ENCODE measurements at regions not wholly inside any gene's neighbourhood (a gene's known extent, or its start where the extent isn't known, plus 50 kb on each side); places are given as distances from the start of the nearest gene placed in this dataset.

GRCh38 chr12:111028830-111029229 lies 108.5 kb upstream of the MYL2 start:
- POLR2A ChIA-PET = no interaction called here
- no peak for FAIRE-seq
- ATAC-seq = no peak
- H3K4me2 ChIP-seq (ENCODE audit: control insufficient read depth, insufficient read depth) = no peak overlapping the region
- in situ Hi-C loops (cut with MboI) = no loop called here
- H3K4me1 ChIP-seq (ENCODE audit: control insufficient read depth, insufficient read depth, low read length) = no peaks in the 10 kb centered on the region
- RAD21 ChIA-PET (ENCODE audit: unreplicated experiment) = interaction anchor here (1.4 kb wide), 1 partner anchor 133 kb away, joined by 3 read pairs; no protein-coding TSS in a partner anchor
- TF ChIP-seq FOXM1 (IDR thresholded peaks at IDR 0.05; ENCODE audit: low read depth, low read length) = no peak
- no peak for TF ChIP-seq EGR1 (IDR thresholded peaks at IDR 0.05; ENCODE audit: borderline replicate concordance in 1 of 2, low read depth in 2 of 2, low read length in 2 of 2)
- TF ChIP-seq SPI1 (IDR thresholded peaks at IDR 0.05; ENCODE audit: borderline replicate concordance, insufficient read depth, low read depth, low read length) = no peak
- H3K9ac ChIP-seq (ENCODE audit: control insufficient read depth, insufficient read depth, low read length) = no peak overlapping the region
- H2AFZ ChIP-seq (ENCODE audit: control insufficient read depth, low read depth, low read length) = no peak overlapping the region
- no peaks in the 10 kb centered on the region for H3K36me3 ChIP-seq (ENCODE audit: control insufficient read depth in 2 of 2, insufficient read depth in 2 of 2, low read length in 1 of 2)
- SMC1A ChIA-PET (ENCODE audit: uncharacterized antibody, unreplicated experiment) = no interaction called here
- no peak for DNase-seq (ENCODE audit: low read depth, low spot score)
- no peak overlapping the region for H3K27ac ChIP-seq (ENCODE audit: control insufficient read depth, insufficient read depth)
- no peak overlapping the region for H3K4me3 ChIP-seq
- no peaks in the 10 kb centered on the region for H3K9me3 ChIP-seq (replicated peaks; ENCODE audit: control insufficient read depth, insufficient read depth, low read length)
- no peaks in the 10 kb centered on the region for H3K79me2 ChIP-seq (ENCODE audit: control insufficient read depth, insufficient read depth, low read length)
- intact Hi-C loops (cut with micrococcal nuclease; ENCODE audit: unreplicated experiment) = loop anchor here (10.0 kb wide), 1 partner anchor 146 kb away; no protein-coding TSS in a partner anchor
- H3K27me3 ChIP-seq (replicated peaks in 1 of 2; ENCODE audit: control insufficient read depth in 2 of 2, insufficient read depth in 2 of 2, low read length in 1 of 2) = peaks cover 1 to 8% of the 10 kb centered on the region in 2 experiments; a peak in 2 of 4 replicates
- H4K20me1 ChIP-seq (ENCODE audit: control insufficient read depth, insufficient read depth) = no peaks in the 10 kb centered on the region
- WGBS (ENCODE audit: insufficient coverage, insufficient replicate concordance, low lambda C conversion rate, missing lambda C conversion rate) = 42% methylated on average over 2 of the region's 2 CpGs
- CTCF ChIA-PET = no interaction called here
- no TSS peak for BruUV-seq (replicated peaks)

- no peak overlapping the region for H3K4me2 ChIP-seq (ENCODE audit: control insufficient read depth, insufficient read depth)
- ATAC-seq (no peak), DNase-seq (ENCODE audit: low read depth, low spot score) (no peak), FAIRE-seq (no peak)
- no TSS peak for BruUV-seq (replicated peaks)
- CTCF ChIA-PET = interaction anchor here (0.8 to 1.7 kb wide), 4 partner anchors 76 to 273 kb away, joined by 3 to 4 read pairs (median 3); no protein-coding TSS in a partner anchor
- no peaks in the 10 kb centered on the region for H3K4me1 ChIP-seq (ENCODE audit: control insufficient read depth, insufficient read depth, low read length)
- SMC1A ChIA-PET (ENCODE audit: uncharacterized antibody, unreplicated experiment) = interaction anchor here (0.5 to 1.4 kb wide), 3 partner anchors 66 to 272 kb away, joined by 3 to 4 read pairs (median 3); no protein-coding TSS in a partner anchor
- TF ChIP-seq PAX5 (IDR thresholded peaks at IDR 0.05; ENCODE audit: borderline replicate concordance, low read depth, low read length) (no peak), STAT1 (conservative IDR thresholded peaks at IDR 0.05) (no peak), ZNF24 (IDR thresholded peaks at IDR 0.05) (no peak), MEF2A (IDR thresholded peaks at IDR 0.05; ENCODE audit: insufficient read depth, low read depth, low read length) (no peak), NKRF (conservative IDR thresholded peaks at IDR 0.05) (no peak), TAF1 (IDR thresholded peaks at IDR 0.05; ENCODE audit: borderline replicate concordance, low read depth, low read length) (no peak), KDM1A (IDR thresholded peaks at IDR 0.05; ENCODE audit: borderline replicate concordance) (no peak), ATF2 (IDR thresholded peaks at IDR 0.05; ENCODE audit: low read length) (no peak)
- 0% methylated on average over 3 of the region's 3 CpGs for WGBS (ENCODE audit: insufficient coverage, insufficient replicate concordance, low lambda C conversion rate, missing lambda C conversion rate)
- RAD21 ChIA-PET (ENCODE audit: unreplicated experiment) = no interaction called here
- no peaks in the 10 kb centered on the region for H3K9me3 ChIP-seq (replicated peaks; ENCODE audit: control insufficient read depth, insufficient read depth, low read length)
- no peak overlapping the region for H2AFZ ChIP-seq (ENCODE audit: control insufficient read depth, low read depth, low read length)
- intact Hi-C loops (cut with micrococcal nuclease; ENCODE audit: unreplicated experiment) (loop anchor here (10.0 kb wide), 1 partner anchor 147 kb away; no protein-coding TSS in a partner anchor), in situ Hi-C loops (cut with MboI) (no loop called here)
- peaks cover 1 to 6% of the 10 kb centered on the region in 2 experiments; a peak in 2 of 4 replicates for H3K27me3 ChIP-seq (replicated peaks in 1 of 2; ENCODE audit: control insufficient read depth in 2 of 2, insufficient read depth in 2 of 2, low read length in 1 of 2)
- no peaks in the 10 kb centered on the region for H4K20me1 ChIP-seq (ENCODE audit: control insufficient read depth, insufficient read depth)
- H3K36me3 ChIP-seq (ENCODE audit: control insufficient read depth in 2 of 2, insufficient read depth in 2 of 2, low read length in 1 of 2) = no peaks in the 10 kb centered on the region
- POLR2A ChIA-PET = no interaction called here
- H3K79me2 ChIP-seq (ENCODE audit: control insufficient read depth, insufficient read depth, low read length) = no peaks in the 10 kb centered on the region
- H3K9ac ChIP-seq (ENCODE audit: control insufficient read depth, insufficient read depth, low read length) = no peak overlapping the region
- H3K4me3 ChIP-seq = no peak overlapping the region
- no peak overlapping the region for H3K27ac ChIP-seq (ENCODE audit: control insufficient read depth, insufficient read depth)
Measured at GRCh38 chr12:111027431-111027830, 107.1 kb upstream of the MYL2 start.
